GM12891 (cell line): ENCODE measurements at regions not wholly inside any gene's neighbourhood (a gene's known extent, or its start where the extent isn't known, plus 50 kb on each side); places are given as distances from the start of the nearest gene placed in this dataset.

Experiments
- POLR2A ChIP-seq: IDR thresholded peaks from 2 replicates; pipeline ENCODE4 v1.6.1; 2011; ENCODE audit warnings: low read depth, low read length, control low read depth
- POLR2AphosphoS5 ChIP-seq: IDR thresholded peaks from 2 replicates; pipeline ENCODE4 v1.6.1; 2011; ENCODE audit warnings: low read depth, low read length, control low read depth

DNA sequence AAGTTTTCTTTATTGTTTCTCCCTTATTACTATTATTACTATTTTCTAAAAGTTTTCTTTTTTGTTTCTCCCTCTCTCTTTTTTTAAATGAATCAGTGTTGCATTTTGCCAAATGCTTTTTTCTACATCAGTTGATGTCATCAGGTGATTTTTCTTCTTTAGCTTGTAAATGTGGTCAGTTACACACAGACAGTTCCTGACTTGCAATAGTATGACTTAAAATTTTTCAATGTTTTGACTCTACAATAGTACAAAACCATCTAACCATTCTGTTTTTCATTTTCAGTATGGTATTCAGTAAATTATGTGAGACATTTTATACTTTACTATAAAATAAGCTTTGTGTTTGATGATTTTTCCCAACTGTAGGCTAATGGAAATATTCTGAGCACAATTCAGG, 443.0 kb downstream of the GADD45G start:
- TF ChIP-seq POLR2AphosphoS5 (no peak), POLR2A (no peak)
